ENCODE measurements at regions not wholly inside any gene's neighbourhood (a gene's known extent, or its start where the extent isn't known, plus 50 kb on each side); places are given as distances from the start of the nearest gene placed in this dataset.

DNA sequence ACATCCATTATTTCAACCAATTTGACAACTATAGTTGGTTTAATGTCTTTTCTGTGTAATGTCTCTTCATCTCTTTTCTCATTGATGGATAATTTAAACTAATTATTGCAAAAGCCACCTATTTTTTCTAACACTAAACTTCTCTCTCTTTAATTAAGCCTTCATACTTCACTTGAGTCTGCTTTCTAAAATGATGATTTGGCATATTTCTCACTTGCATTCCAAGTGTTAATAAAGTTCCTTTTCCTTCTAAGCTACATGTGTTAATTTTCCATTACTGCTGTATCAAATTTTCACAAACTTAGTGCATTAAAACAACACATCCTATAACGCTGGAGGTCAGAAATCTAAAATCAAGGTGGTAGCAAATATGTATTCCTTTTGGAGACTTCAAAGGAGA, 1743.8 kb upstream of the PCDH7 start:
- no peak overlapping the region for H3K4me3 ChIP-seq (ENCODE audit: low read depth, low read length)
- TF ChIP-seq, protein P1, sequence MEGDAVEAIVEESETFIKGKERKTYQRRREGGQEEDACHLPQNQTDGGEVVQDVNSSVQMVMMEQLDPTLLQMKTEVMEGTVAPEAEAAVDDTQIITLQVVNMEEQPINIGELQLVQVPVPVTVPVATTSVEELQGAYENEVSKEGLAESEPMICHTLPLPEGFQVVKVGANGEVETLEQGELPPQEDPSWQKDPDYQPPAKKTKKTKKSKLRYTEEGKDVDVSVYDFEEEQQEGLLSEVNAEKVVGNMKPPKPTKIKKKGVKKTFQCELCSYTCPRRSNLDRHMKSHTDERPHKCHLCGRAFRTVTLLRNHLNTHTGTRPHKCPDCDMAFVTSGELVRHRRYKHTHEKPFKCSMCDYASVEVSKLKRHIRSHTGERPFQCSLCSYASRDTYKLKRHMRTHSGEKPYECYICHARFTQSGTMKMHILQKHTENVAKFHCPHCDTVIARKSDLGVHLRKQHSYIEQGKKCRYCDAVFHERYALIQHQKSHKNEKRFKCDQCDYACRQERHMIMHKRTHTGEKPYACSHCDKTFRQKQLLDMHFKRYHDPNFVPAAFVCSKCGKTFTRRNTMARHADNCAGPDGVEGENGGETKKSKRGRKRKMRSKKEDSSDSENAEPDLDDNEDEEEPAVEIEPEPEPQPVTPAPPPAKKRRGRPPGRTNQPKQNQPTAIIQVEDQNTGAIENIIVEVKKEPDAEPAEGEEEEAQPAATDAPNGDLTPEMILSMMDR (IDR thresholded peaks at IDR 0.05; ENCODE audit: insufficient read depth, low read depth, low read length) = no peak
- no peak for DNase-seq (ENCODE audit: low read depth)

DNA sequence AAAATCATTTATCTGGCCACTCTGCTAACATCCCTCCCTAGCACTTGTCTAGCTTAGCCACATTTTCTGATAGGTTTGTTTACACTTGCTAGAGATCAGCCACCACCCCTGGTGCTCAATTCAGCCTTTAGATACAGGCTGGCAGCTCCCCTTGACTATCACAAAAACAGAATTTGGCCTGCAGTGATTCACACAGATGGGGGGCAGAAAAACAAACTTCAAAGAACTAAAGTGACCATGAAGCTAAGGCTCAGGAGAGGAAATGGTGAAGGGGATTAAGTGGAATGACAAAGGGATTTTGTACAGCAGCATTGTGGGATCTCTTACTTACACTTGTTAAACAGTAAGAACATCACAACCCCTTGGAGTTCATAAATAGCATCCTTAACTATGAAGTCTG, 1718.0 kb upstream of the PCDH7 start:
- DNase-seq (ENCODE audit: low read depth) = no peak
- H3K4me3 ChIP-seq (ENCODE audit: low read depth, low read length) = no peak overlapping the region
- TF ChIP-seq, protein P1 (IDR thresholded peaks at IDR 0.05; ENCODE audit: insufficient read depth, low read depth, low read length) = no peak

DNA sequence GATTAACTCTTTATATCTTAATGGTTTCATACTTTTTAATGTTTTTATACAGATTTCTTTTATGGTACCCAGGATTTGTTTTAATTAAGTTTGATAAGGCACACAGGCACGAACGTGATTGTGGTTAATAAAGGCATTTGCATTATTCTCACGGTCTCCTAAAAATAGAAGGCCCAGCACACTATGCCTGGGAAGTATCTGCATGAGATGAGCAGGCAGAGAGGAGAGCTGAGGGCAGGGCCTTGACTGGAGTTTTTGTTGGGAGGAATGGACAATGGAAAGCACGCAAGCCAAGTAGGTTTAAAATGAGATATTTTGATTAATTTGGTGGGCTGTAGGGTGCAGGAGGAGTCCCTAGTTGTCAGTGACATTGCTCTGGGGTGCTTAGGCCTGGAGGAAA, 1714.3 kb upstream of the PCDH7 start:
- DNase-seq (ENCODE audit: low read depth) = no peak
- TF ChIP-seq, protein P1 (IDR thresholded peaks at IDR 0.05; ENCODE audit: insufficient read depth, low read depth, low read length) = no peak
- H3K4me3 ChIP-seq (ENCODE audit: low read depth, low read length) = no peak overlapping the region

DNA sequence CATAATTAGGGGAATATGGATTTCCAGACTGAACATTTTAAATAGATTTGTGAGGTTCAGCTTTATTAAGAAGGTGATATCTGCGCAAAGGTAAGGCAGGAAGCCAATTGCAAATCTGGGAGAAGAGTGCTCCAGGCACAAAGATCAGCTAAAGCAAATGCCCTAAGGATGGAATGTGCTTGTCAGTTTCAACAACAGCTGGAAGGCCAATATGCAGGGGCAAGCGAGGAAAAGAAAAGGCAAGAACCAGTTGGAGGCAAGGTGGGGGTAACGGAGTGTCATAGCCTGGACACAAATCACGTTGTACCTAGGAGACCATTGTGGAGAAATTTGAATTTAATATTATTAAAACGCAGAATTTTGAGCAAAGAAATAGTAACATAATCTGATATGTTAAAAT, 1710.3 kb upstream of the PCDH7 start:
- DNase-seq (ENCODE audit: low read depth) = no peak
- no peak overlapping the region for H3K4me3 ChIP-seq (ENCODE audit: low read depth, low read length)
- TF ChIP-seq, protein P1 (IDR thresholded peaks at IDR 0.05; ENCODE audit: insufficient read depth, low read depth, low read length) = no peak

DNA sequence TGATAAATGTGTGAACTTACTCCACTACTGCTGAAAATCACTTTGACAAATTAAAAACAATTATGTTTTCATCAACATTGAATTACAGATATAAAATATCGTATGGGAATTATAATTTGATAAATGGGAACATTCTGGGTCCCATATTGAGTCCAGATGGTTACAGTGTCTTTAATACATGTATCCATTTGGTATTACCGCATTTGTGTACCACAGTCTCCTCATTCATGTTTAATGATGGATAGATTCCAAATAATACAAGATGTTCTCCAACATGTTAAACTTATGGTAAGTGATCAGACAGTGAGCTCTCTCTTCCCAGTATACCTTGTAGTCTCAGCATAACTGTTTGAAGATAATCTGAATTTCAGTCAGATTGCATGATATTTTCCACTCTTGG, 1706.8 kb upstream of the PCDH7 start:
- DNase-seq (ENCODE audit: low read depth) = no peak
- TF ChIP-seq, protein P1 (IDR thresholded peaks at IDR 0.05; ENCODE audit: insufficient read depth, low read depth, low read length) = no peak
- no peak overlapping the region for H3K4me3 ChIP-seq (ENCODE audit: low read depth, low read length)

DNA sequence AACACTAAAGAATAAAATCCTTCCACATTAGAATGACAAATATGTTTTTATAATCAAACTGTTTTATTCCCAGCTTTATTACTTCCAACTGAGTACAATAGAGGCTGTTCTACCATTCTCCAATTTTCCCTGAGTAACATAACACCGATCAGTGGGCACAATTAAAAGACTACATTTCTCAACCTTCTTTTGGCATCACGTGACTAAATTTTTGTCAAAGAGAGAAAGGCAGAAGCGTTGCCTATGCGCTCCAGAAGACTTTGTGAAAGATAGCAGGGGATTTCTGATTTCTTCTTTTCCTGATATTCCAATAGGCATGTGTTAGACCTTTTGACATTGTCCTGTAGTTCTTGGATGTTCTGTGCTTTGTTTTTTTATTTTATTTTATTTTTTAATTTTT, 1705.6 kb upstream of the PCDH7 start:
- DNase-seq (ENCODE audit: low read depth) = no peak
- H3K4me3 ChIP-seq (ENCODE audit: low read depth, low read length) = no peak overlapping the region
- TF ChIP-seq, protein P1 (IDR thresholded peaks at IDR 0.05; ENCODE audit: insufficient read depth, low read depth, low read length) = no peak

DNA sequence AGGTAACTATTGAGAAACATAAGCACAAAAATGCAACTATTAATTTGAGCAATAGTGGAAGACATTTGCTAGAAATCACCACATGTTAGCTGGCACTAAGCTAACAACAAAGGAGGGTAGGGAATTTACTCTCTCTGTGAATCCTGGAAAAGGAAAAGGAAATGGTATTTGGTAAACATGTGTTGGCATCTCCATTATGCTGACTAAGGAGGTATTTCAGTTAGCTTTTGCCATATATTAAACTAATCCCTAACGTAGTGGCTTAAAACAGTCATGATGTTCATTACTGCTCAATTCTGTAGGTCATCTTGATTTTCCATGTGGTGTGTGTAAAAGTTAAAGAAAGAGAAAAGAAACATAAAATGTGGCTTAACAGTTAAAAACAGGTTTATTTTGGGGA, 1686.5 kb upstream of the PCDH7 start:
- H3K4me3 ChIP-seq (ENCODE audit: low read depth, low read length) = no peak overlapping the region
- DNase-seq (ENCODE audit: low read depth) = no peak
- TF ChIP-seq, protein P1 (IDR thresholded peaks at IDR 0.05; ENCODE audit: insufficient read depth, low read depth, low read length) = no peak
